ENCODE measurements at regions not wholly inside any gene's neighbourhood (a gene's known extent, or its start where the extent isn't known, plus 50 kb on each side); places are given as distances from the start of the nearest gene placed in this dataset.

DNA sequence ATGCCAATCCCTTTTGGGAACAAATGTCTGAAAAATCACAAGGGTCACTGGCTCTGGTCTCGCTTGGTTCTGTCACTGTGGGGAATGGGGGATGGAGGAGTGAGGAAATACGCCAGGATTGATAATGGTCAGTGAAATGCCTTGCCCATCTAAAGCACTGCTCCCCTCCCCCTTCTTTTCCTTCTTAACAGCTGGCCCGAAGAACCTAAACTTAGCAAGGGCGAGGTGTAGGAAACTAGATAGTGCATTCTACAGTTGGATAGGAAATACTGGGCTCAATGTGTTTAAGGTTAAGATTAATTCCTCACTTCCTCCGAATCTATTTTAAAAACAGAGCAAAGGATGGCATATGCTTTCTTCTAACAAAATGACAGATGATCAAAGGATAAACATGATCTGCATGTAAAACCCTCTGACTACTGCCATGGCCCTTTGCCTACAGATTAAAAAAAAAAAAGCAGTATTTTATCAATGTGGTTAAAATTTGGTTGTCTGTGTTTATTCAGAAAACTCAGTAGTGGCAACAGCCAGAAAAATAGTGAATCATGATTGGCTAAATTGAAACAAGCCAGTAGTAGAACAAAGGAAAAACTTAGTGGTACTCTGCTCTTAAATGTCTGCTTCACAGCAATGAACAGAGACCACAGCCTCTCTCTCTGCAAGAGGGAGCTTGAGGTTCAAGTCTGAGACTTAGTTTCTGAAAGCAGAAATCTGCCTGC lies 86.1 kb upstream of the VAV3 start:
- ATAC-seq = no peak

GRCh38 chr1:108050158-108050557 lies 85.2 kb upstream of the VAV3 start:
- ATAC-seq = no peak

DNA sequence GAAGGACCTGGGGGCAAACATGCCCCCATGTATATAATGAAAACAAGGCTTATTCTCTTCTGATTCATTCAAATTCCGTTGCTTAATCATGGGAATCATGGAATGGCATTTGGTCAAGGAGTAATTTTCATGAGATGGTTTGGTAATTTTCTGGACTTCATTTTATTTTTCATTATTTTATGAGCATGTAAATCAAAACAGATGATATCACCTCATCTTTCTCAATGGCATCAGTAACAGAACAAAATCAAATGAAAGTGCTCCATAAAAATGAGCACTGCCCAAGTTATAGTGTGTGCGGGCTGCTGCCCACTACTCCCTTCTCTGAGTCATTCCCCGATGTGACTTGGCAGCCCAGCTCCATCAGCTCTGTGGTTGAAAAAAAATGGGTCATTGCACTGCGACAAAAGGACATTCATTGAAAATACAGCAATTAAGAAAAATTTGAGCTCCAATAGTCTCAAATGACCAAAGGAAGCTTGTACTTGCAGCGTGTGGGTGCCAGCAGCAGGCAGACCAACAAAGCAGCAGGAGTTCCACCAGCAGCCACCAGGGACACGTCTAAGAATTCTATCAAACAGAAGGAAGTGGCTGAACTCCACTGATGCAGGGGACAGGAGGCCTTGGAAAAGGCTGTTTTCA lies 84.3 kb upstream of the VAV3 start:
- no peak for ATAC-seq

- no peak for ATAC-seq
These were observed 83.6 kb upstream of the VAV3 start for GRCh38 chr1:108048301-108049177.

DNA sequence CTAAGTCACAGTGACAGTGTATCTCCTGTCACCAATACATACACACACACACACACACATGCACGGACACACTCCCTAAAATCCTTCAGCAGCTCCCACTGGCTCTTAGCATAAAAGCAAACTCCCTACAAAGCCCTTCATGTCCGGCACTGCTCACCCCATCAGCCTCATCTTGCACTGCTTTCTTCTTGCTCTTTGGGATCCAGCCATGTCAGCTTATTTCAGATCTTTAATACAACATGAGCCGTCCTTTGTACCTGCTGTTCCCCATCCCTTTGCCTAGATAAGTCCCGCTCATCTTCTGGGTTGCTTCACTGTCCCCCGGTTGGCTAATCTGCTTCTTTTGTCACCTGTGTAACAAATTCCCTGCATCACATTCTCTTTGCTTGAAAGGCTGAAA lies 82.1 kb upstream of the VAV3 start:
- no peak for ATAC-seq

DNA sequence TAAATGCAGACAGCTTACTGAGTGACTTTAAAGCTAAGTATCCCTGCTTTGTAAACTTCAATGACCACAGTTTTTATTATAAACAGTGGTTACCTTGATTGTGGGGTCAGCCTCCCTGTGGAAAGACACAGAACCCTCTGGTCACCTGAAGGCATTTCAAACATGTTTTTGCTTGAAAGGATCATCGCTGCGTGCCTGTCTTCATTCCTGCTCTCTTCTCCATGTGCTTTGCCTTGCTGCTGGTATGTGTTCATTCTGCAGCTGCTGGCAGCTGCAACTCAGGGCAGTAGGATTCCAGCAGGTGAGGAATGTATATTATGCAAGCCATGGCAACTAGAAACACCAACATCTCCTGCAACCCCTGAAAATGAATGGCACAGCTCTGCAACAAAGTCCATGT lies 81.0 kb upstream of the VAV3 start:
- no peak for ATAC-seq

- ATAC-seq = no peak
These were observed 80.5 kb upstream of the VAV3 start for GRCh38 chr1:108045460-108045859.

DNA sequence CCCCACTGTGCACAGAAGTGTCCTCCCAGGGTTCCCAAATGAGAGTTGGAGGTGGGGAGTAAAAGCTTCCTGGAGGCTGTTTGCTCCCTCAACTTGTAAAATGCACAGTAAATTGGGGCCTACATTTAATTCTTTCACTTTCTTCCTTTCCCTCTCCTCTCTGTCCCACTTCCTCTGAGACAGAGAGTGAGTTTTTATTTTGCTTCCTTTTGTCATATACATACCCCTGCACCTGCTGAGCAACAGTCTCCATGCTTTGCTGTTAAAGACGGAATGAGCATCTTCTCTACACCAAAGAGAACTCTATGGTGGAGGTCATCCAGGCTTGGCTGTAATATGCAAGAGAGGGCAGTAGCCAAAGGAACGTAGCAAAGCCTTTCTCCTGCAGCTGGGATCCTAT lies 79.3 kb upstream of the VAV3 start:
- ATAC-seq = no peak

- ATAC-seq = no peak
These were observed 78.7 kb upstream of the VAV3 start for GRCh38 chr1:108043707-108044106.

DNA sequence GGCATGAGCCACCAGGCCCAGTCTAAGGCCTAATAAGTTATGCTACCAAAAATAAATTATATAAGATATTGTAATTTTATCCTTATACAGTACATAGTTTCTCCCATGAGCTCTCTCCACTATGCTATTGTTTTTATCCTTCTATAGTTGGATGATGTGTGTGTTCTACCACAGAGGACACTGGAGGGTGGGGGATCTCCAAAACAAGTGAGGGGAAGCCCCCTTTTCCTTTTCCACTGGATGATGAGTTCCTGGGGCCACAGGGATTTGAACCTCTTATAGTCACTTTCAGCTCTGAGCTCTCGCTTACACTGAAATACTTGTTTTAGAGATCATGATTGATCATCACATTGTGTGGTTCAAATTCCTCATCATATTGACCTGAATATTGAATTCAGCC lies 77.6 kb upstream of the VAV3 start:
- ATAC-seq = no peak

DNA sequence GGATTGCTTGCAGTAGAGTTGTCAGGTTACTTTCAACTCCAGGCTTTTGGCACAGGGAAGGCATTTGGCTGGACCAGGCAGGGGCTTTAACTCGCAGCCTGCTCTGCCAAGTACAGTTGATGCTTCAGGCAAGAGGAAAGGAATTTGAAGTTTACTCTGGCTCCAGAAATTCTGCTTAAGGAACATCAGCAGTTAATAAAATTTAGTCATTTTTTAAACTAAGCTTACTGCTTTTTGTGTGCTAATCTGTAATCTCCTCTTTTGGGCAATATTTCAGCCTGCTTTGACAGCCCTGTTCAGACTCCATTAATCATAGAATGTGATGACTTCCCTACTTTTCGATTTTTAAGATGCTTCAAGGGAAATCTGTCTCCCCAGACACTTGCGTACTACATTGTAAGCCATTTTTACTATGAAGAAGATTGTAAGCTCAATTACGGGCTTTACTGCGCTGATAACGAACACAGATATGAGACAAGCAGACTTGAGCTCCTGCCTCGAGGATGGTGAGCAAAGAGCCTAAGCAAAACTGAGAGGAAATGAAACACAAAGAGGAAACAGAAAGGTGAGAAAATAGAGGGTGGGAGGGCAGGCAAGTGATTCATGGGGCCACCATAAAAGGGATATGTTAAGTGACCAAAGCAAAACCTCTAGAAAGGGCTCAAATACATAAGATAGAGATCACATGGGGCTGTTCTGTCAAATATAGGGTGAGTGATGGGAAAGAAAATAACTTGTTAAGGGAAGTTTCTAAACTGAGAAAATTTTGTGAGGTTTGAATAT lies 76.6 kb upstream of the VAV3 start:
- ATAC-seq = peak; percentile 42

GRCh38 chr1:108038653-108039236 lies 73.8 kb upstream of the VAV3 start:
- no peak for ATAC-seq

- ATAC-seq = no peak
These were observed 72.0 kb upstream of the VAV3 start for GRCh38 chr1:108036796-108037562.

- no peak for ATAC-seq
These were observed 69.4 kb upstream of the VAV3 start for GRCh38 chr1:108034396-108034795.

- no peak for ATAC-seq
These were observed 68.6 kb upstream of the VAV3 start for GRCh38 chr1:108033550-108033951.

GRCh38 chr1:108028841-108029388 lies 63.9 kb upstream of the VAV3 start:
- ATAC-seq = no peak

DNA sequence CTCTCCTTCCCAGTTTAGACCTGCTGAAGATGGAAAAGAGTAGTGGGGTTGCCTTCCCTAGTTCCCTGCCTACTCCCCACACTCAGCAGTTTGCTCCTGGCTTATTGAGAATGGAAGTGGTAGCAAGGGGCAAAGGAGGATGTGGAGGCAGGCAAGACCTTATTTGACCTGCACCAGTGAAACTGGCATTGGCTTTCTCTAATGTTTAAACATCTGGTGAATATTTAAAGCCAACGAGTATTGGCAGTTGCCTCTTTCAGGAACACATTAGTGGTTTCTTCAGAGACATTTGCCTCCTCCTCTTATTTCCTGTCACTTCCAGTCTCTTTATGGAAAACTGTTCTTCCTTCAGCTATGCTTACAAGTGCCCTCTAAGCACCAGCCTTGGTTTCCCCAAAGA lies 62.4 kb upstream of the VAV3 start:
- ATAC-seq = no peak

DNA sequence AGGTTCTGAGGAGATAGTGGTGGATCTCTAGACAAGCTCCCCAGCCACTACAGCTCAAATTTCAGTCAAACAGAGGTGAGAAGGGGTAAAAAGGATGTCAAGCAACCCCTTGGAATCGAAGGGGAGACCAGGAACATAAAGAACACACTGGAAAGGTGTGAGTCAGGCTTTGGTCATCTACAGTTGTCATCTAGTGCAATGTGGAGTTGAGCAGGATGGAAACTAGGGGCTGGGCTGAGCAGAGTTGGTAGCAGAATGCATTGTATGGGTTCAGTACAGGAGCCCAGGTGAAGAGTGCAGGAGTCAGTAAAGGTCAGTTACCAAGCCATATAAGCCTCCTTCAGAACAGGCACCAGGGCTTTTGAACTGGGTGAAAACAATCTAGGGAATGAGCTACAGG lies 52.7 kb upstream of the VAV3 start:
- no peak for ATAC-seq

- no peak for ATAC-seq
These were observed 51.5 kb upstream of the VAV3 start for GRCh38 chr1:108016451-108016920.
